ENCODE measurements at regions not wholly inside any gene's neighbourhood (a gene's known extent, or its start where the extent isn't known, plus 50 kb on each side); places are given as distances from the start of the nearest gene placed in this dataset.
A peak's percentile ranks its signal among the peaks of the same experiment; 100 is the strongest.

DNA sequence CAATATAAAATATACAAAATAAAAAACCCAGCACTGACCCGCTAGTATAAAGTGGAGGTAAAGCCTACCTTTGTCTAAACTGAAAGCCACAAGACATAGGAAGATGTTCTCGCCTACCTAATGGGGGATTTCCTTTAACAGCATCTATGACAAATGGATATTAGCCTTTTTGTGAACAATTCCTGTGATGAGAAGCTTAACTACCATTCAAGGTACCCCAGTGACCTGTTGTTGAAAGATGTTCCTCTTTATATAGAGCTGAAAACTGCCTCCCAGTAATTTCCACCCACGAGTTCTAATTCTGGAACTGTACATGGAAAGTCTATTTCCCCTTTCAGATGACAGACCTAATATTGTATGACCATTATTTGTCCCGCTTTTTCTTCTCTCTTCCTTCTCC, 109.8 kb upstream of the RASGRP1 start:
- no peak for DNase-seq

DNA sequence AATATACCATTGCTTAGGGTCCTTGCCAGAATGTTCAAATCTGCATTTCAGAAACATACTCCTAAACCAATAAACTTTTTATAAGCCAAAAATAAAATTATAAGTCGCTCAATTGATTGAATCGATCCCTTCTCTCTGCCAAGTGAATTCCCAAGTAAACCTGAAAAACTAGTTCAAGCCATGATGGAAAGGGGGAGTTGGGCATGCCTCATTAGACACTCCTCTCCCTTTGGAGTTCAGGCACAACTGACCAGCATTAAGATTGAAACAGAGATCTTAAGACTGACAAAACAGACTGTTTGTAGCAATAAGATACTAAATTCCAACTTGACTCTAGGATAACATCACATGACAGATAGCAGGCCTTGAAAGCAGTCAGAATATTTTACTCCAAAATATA, 113.7 kb upstream of the RASGRP1 start:
- no peak for DNase-seq

DNA sequence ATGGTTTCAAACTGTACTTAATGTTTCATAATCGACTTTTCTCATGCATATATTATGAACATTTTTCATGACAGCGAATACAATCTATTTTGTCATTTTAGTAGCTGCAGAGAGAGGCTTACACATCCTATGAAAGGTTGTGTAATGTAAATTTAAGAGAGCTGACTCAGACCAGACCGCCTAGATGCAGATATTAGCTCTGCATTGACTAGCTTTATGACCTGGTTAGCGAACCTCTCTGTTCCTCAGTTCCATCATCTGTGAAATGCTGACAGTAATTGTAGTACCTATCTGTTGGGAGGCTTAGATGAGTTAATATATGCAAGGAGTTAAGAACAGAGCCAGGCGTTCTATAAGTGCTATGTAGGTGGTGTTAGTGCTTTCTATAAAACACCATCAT, 116.2 kb upstream of the RASGRP1 start:
- DNase-seq: no peak

DNA sequence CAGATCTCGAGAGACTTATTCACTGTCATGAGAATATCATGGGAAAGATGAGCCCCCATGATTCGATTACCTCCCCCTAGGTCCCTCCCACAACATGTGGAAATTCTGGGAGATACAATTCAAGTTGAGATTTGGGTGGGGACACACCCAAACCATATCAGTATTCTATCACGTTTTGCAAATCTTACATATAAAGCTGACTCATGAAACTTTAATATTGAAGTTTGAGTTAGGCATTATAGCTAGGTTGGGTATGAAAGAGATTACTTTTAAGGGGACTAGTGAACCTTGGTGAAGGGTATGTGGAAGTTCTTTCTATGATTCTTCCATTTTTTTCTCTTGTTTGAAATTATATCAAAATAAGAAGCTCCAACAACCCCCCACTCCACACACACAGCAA, 117.7 kb upstream of the RASGRP1 start:
- no peak for DNase-seq

DNA sequence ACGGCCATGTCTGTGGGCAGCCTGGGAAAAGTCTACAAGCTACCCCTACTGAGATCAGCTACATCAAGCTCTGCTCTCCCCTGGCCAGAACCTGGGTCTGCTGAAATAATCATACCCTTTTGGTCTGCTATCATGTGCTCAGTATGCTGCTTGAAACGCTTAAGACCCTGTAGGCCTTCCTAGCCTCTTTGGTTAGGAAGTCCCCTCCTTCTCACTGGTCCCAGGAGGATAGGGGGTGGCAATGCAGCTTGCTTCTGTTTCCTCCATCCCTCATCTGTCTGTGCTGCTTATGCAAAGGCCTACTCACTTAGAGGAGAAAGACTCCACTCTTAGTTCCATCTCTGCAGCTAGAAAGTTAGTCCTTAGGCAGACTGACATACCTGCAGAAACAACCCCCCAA, 118.2 kb upstream of the RASGRP1 start:
- DNase-seq: no peak

DNA sequence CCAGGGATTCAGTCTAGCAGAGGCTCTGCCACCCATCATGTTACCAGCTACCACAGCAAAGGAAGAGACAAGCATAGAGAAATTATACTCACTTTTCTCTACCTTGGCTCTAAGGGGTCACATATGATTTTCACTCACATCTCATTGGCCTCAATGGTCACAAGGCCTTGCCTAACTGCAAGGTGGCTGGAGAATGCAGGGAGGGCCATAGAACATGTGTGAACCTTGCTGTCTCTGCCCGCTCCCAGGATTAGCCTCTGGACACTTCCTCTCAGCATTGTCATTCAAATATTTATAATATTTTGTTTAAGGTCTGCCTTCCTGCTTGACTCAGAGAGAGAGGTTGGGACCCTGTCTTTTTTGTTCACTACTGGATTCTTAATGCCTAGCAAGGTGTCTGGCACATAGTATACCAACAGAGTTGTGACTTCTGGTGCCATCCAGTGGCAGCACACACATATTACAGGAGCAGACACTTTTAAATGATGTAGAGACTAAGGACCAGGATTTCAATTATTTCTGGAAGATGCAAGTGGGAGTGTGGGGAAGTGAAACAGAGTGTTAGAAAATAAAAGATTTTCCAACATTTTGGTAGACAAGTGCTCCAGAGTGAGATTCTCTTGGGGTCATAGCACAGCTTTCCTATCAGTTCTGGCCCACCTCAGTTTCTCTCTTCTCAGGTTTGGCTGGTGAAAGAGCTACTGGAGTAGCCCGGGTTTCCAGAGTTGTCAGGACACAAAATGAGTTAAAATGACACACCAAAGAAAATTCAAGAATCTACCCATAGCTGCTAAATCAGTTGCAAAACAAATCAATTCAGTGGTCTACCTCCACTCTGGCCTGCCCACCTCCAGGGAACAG, 119.0 kb upstream of the RASGRP1 start:
- DNase-seq: no peak

DNA sequence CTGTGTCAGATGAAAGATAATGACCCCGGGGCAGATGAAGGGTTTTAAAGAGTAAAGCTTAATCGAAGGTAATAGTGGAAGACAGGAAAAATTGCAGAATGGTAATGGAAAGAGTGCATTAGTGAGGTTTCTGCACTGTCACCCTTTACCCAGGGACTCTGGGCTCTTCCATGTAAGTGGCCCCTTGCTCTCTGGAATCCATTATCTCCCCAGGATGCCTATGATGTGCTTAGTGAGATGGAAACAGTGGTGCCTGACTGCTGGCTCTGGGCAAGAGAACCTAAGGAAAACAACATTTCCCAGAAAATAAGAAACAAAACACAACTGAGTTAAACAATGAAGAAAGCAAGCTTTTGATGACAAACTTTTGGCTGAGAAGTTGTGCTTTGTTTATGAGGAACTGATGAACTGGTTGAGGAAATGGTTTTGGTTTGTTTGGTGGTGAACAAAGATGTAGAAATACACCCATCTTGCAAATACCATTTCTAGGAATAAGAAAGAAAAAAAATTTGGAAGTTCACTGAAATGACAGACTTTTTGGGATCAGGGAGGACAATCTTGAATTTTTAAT, 119.9 kb upstream of the RASGRP1 start:
- no peak for DNase-seq

DNA sequence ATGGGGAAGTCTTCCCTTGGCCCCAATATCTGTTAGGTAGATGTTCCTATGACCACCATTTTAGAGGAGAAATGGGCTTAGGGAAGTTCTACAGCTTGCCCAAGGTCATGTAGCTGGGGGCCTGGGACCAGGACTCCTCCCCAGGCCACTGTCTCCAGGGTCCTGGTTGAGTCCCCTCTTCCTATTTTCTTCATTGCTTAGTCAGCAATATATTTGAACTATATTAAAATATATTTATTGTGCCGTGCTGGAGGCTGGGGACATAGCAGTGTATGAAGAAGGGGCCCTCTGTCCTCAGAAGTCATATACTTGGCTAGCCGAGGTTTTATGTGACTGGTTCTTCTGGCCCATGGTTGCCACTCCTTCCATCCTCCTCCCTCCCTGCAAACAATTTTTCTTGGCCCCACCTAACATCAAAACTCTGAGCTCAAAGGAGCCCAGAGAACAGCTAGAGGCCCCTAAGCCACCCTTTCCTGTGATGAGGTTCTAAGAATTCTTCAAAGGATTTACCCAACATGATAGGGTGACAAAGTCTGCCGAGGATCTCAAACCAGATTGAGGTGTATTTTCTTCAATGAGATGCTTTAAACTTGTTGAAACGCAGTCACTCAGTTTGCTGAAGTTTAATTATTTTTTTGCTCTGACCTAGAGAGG, 121.2 kb upstream of the RASGRP1 start:
- DNase-seq: no peak

DNA sequence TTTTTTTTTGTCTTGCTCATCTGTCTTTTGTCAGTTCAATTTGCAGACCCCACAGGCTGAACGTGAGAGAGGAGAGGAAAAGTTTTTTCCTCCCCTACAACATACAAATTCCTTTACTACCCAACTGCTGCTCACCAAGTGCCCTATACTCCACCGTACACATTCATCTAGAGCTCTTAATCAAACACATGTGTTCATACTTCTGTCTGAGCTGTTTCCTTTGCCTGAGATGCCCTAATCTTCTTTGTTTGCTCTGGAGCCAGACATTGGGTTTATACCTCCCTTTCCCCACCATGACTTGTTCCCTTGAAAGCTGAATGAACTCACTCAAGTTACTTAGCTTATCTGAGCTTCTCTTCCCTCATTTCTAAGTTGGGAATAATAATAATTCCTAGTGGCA, 122.7 kb upstream of the RASGRP1 start:
- DNase-seq: no peak

DNA sequence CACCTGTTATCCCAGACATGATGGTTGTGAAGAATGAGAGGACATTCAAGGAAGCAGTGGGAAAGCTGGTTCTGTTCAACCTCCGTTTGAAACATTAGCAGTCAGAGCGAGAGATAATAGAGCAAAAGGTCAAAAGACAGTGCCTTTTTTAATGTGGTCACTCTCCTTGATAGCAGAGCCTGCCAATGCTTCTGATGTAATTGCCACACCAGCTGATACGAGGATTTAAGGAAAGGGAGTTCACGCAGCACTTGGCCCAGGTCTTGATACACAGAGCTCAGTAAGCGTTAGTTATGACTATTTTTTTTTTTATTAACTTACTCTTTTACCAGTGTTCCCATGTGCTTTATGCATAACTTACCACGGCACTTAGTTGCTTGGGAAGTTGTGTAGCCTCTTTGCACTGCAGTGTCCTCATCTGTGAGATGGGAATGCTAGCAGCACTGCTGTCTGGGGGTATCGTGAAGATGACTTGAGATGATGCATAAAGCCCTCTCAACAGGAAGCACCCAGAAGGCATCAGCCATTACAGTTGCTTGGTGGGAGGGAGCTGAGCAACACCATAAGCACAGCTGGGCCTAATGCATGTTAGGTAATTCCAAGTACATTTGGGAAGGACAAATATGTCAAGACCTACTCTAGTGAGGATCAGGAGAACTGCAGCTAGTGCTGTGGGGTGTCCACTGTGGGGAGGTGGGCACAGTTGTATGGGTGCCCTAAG, 123.3 kb upstream of the RASGRP1 start:
- no peak for DNase-seq

DNA sequence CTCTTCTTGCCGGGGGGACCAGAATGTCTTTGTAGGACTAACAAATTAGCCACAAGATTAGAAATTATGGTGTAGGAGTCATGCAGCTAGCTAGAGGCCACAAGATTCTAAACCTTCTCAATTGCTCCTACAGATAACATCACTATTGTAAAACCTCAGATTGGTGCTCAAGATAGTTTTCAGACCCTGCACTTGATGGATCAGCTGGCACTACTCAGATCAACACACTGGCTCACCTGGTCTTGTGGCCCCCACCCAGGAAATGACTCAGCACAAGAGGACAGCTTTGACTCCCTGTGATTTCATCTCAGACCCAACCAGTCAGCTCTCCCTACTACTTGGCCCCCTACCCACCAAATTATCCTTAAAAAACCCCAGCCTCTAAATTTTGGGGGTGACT, 124.1 kb upstream of the RASGRP1 start:
- DNase-seq: no peak

DNA sequence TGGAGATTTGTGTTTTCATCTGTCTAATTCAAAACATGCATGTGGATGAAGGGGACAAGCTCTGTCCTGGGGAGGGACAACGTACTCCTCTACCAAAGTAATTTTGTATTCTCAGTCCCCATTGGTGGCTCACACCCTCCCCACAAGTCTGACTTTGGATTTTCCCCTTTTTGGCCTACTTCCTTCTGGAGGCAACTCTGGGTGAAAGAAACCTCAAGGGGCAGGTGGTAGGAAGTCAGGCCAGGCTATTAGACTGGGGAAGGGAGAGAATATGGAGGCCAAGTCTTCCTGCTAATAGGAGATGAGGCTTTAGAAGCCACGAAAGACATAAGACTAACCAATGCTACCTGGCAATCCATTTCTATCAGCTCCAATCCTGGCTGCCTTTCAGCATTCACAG, 124.9 kb upstream of the RASGRP1 start:
- no peak for DNase-seq

DNA sequence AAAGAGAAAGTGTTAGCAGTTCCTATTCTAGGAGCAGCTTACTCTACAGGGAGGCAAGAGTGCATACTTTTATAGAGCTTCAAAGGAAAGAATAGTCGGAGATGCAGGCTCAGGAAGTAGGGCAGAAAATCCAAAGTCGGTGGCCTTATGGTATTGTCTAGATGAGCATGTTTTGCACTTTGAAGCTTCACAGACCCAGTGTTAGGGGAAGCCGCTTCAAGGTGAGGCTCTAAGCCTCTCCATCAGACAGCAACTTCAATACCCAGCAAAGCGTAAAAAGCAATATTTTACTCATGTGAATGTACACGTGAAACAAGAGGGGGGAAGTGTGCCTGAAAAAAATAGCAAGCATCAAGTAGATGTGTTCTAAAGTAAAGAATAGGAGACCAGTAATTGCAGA, 125.6 kb upstream of the RASGRP1 start:
- DNase-seq: no peak

DNA sequence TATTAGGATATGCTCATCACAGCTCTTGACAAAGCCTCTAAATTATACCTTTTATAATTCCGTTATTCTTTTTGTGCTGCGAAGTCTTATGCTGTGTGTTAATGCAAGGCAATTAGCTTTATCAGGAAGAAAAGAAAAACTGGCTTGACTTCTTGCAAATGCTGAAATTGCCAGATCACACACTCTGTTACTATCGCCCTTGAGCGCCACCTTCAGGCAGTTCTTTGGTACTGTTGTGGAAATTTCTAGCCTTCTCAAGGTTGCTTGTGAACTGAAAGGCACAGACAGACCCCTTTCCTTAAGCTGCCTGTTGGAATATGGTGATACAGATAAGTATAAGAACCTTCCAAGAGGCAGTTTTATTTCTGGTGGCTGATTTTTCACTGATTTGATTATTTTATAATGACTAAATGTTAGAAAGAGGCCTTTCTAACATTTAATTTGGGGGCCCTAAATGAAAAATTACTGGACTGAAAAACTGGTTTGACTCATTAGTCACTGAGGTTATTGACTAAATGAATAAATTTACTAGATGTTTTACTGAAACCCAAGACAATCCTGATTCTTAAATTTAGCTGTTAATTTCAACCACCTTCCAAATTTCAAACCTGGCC, 126.2 kb upstream of the RASGRP1 start:
- peak; percentile 11 for DNase-seq

DNA sequence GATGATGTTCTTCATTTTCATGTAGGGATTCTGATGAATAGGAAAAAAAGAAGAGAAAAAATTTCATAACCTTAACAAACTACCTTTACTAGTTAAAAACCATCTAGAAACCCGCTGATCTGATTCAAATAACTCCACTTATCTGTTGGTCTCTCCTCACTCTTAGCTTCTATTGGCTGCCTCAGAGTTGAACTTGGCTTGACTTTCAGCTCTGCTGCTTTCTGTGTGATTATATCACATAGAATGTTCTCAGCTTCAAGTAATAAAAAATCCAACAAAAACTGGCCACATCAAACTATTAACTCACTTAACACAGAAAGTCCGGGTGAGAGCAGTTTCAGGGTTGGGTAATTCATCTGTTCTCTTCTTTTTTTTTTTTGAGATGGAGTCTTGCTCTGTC, 126.8 kb upstream of the RASGRP1 start:
- no peak for DNase-seq

DNA sequence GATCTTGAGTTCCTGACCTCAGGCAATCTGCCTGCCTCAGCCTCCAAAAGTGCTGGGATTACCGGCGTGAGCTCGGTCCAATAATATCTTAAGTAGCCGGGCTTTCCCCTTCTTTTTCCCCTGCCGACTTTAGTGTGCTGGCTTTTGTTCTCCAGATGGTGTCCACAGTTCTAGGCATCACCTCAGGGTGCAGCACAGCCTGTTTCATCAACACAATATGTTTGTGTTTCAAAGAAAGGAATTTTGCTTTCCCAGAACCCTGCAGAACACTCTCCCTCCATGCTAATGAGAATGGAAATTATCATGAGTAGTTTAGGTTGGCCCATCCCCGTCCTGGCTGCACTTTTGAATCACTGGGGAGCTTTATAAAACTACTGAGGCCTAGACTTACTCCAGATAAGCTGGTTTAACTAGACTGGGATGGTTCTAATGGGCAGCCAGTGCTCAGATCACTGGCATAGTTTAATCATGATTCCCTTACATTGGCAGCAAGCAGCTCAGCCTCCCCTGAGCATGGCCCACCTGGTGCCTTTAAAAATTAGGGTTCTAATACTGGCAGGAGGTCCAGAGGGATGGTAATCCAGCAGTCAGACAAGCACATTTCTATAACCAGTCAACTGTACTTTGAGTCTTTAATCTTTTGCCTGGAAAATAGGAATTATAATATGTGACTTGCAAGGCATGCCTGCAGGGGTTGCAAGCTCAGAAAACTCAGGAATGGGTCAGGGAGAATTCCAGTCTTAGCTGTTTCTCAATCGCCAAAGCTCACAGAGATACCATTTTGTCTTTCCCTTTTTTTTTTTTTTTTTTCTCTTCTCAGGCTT, 127.6 kb upstream of the RASGRP1 start:
- DNase-seq: no peak

DNA sequence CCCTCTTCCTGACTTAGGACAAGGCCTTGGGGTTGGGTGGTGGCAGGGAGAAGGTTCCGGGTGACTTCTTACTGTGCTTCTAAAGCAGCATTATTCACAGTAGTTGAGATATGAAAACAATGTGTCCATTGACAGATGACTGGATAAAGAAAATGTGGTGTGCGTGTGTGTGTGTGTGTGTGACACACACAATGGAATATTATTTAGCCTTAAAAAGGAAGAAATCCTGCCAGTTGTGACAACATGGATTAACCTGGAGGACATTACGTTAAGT, 128.1 kb upstream of the RASGRP1 start:
- no peak for DNase-seq

DNA sequence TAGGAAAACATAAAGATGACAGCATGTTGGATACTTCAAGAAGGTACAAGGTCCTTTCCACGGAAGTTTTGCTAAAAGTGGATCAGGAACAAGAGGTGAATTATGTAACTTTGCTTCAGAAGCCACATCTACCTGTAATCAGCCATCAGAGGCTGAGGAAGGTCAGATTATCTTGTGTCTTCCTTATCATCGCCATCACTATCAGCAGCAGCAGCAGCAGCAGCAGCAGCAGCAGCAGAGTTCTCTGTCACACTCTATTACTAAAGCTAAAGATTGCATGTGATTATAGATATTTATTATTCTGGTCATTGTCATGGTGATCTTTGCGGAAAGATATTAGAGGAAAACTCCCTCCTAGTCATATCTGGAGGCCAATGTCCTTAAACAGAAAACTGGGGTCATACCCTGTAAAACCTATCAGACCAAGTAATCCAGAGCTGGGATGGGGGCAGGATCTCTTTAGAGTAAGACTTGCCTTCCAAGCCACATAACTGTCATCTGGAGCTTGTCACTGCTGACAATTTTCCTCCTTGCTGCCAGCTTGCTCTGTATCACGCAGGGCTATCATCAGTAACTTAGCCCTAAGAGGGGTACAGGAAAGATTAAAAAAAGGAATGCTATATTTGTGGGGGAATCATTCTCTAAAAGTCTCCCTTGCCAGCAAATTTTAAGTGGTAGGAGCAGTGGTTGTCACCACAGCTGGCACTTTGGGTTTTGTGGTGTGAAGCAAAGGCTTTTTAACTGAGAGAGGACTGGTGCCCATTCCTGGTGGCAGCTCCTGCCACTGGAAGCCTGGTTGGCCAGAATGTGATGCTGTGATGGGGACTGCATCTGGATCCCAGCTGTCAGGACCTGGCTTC, 130.9 kb upstream of the RASGRP1 start:
- DNase-seq: no peak

DNA sequence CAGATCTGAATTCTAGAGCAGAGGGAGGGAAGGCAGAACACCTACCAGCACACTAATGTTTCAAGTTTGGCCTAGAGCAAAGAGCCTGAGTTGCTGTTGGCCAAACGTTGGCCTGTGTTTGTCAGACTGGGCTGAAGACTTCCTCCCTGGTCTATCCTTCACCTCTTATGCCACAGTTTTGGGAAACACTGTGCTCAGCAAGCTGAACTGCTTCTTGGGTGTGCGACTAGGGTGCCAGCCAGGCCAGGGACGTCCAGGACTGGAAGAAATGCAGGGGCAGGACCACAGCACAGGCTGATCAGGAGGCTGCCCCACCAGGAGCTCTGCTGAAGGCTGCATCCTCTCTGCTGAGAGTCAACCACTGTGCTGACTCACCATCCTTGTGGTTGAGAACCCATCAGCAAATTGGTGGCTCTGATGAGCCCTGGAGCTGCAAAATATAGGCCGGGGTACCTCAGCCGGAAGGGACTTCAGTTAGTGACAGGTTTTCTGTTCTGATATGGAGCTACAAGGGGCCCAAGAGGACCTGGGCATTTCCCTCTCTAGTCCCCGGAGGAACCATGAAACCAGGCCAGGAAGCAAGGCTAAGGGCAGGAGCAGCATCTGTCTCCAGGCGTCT, 131.6 kb upstream of the RASGRP1 start:
- DNase-seq: no peak

DNA sequence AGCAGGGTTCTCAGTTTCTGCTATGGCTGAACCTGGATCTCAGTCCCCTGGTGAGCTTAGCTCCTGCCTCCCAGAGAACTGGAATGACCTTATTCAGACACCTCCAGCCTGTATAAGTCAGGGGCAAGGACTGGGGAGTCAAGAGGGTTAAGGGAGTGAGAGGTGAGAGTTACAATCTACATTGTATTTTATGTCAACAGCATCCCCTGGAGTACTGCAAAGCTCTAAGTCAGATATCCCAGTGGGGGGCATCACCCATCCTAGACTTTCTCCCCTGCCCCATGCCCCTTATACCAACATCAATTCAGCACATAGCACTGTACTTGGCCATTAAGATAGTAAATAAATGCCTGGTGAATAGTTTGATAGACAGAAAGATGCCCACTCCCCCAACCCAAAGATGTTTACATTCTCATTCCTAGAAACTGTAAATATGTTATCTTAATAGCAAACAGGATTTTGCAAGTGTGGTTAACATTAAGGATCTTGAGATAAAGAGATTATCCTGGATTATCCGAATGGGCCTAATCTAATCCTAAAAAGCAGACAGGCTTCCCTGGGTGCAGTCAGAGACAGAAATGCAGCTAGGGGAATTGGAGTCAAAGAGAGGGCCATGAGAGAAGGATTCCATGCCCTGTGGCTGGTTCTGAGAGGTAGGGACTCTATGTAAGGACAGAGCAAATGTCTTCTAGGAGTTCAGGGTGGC, 132.3 kb upstream of the RASGRP1 start:
- DNase-seq: no peak

Measured in NCI-H1048 (cell line).